Liver (tissue), 8 donors: ENCODE measurements at regions not wholly inside any gene's neighbourhood (a gene's known extent, or its start where the extent isn't known, plus 50 kb on each side); places are given as distances from the start of the nearest gene placed in this dataset.
A peak's percentile ranks its signal among the peaks of the same experiment; 100 is the strongest.

Experiments used
- DNase-seq: peaks from one replicate; pipeline ENCODE4 v3.0.0-alpha.2; 2017; ENCODE audit warnings: low spot score
- H3K27ac ChIP-seq, 2 donors: one replicate each; pipeline ENCODE4 v1.7.0; 2013; ENCODE audit warnings: inconsistent platforms in 2 of 2, low read length in 2 of 2, control low read depth in 1 of 2, low read depth in 1 of 2, mild to moderate bottlenecking in 1 of 2
- H3K27me3 ChIP-seq, 4 donors: one replicate each; pipeline versions ENCODE4 v1.6.1 to v1.7.0; 2013; ENCODE audit warnings: low read length in 3 of 4, inconsistent platforms in 1 of 4, mild to moderate bottlenecking in 1 of 4, moderate library complexity in 1 of 4; ENCODE audit not compliant: control insufficient read depth in 4 of 4, insufficient read depth in 4 of 4
- H3K36me3 ChIP-seq, 4 donors: one replicate each; pipeline versions ENCODE4 v1.6.1 to v1.7.0; 2013; ENCODE audit warnings: low read length in 3 of 4, mild to moderate bottlenecking in 3 of 4, low read depth in 1 of 4, moderate library complexity in 1 of 4; ENCODE audit not compliant: control insufficient read depth in 4 of 4, insufficient read depth in 3 of 4
- H3K4me1 ChIP-seq, 4 donors: one replicate each; pipeline versions ENCODE4 v1.6.1 to v1.7.0; 2013; ENCODE audit warnings: low read length in 3 of 4, mild to moderate bottlenecking in 3 of 4, moderate library complexity in 1 of 4; ENCODE audit not compliant: control insufficient read depth in 4 of 4, insufficient read depth in 4 of 4
- H3K4me3 ChIP-seq, 3 donors: one replicate each; pipeline versions ENCODE4 v1.6.1 to v1.7.0; 2013; ENCODE audit warnings: low read length in 3 of 3, control low read depth in 1 of 3, low read depth in 1 of 3, mild to moderate bottlenecking in 1 of 3
- H3K9ac ChIP-seq, 2 donors: one replicate each; pipeline ENCODE4 v1.7.0; 2013; ENCODE audit warnings: low read length in 2 of 2, mild to moderate bottlenecking in 2 of 2, moderate library complexity in 2 of 2, control low read depth in 1 of 2, low read depth in 1 of 2
- H3K9me3 ChIP-seq, 4 donors: one replicate each; pipeline versions ENCODE4 v1.6.1 to v1.7.0; 2013; ENCODE audit warnings: low read length in 3 of 4; ENCODE audit not compliant: control insufficient read depth in 4 of 4
- CTCF ChIP-seq: fragments of 150-350 bp; IDR thresholded peaks from 2 replicates; pipeline ENCODE4 v1.5.1; 2017; ENCODE audit warnings: improper control_type of control experiment, low read depth, low read length; ENCODE audit not compliant: missing input control
- EGR1 ChIP-seq, 2 donors: IDR thresholded peaks; 2 replicates each; pipeline ENCODE4 v1.6.1; 2016 to 2018; ENCODE audit warnings: antibody characterized with exemption in 2 of 2, low read depth in 2 of 2
- FOXA1 ChIP-seq: IDR thresholded peaks from 2 replicates; pipeline ENCODE4 v1.6.1; 2016; ENCODE audit warnings: antibody characterized with exemption
- FOXA2 ChIP-seq: IDR thresholded peaks from 2 replicates; pipeline ENCODE4 v1.6.1; 2016; ENCODE audit warnings: antibody characterized with exemption
- GABPA ChIP-seq, 2 donors: IDR thresholded peaks in 1 of 2; conservative IDR thresholded peaks in 1 of 2; 2 replicates each; pipeline ENCODE4 v1.6.1; 2016; ENCODE audit warnings: antibody characterized with exemption in 2 of 2, mild to moderate bottlenecking in 1 of 2, moderate library complexity in 1 of 2
- HNF4A ChIP-seq, 2 donors: conservative IDR thresholded peaks; 2 replicates each; pipeline ENCODE4 v1.6.1; 2016; ENCODE audit warnings: antibody characterized with exemption in 2 of 2, mild to moderate bottlenecking in 2 of 2
- HNF4G ChIP-seq: IDR thresholded peaks from 2 replicates; pipeline ENCODE4 v1.6.1; 2016; ENCODE audit warnings: antibody characterized with exemption
- JUND ChIP-seq, 2 donors: IDR thresholded peaks; 2 replicates each; pipeline ENCODE4 v1.6.1; 2016; ENCODE audit warnings: antibody characterized with exemption in 2 of 2
- NR2F2 ChIP-seq: IDR thresholded peaks from 2 replicates; pipeline ENCODE4 v1.6.1; 2016; ENCODE audit warnings: antibody characterized with exemption
- RAD21 ChIP-seq, 2 donors: IDR thresholded peaks; 2 replicates each; pipeline ENCODE4 v1.6.1; 2016; ENCODE audit warnings: antibody characterized with exemption in 2 of 2, mild to moderate bottlenecking in 2 of 2
- RXRA ChIP-seq, 2 donors: IDR thresholded peaks; 2 replicates each; pipeline ENCODE4 v1.6.1; 2017 to 2018; ENCODE audit warnings: antibody characterized with exemption in 2 of 2, mild to moderate bottlenecking in 1 of 2
- SP1 ChIP-seq: IDR thresholded peaks from 2 replicates; pipeline ENCODE4 v1.6.1; 2018; ENCODE audit warnings: antibody characterized with exemption, mild to moderate bottlenecking
- TAF1 ChIP-seq: conservative IDR thresholded peaks from 2 replicates; pipeline ENCODE4 v1.6.1; 2016; ENCODE audit warnings: antibody characterized with exemption, mild to moderate bottlenecking
- YY1 ChIP-seq: IDR thresholded peaks from 2 replicates; pipeline ENCODE4 v1.6.1; 2016; ENCODE audit warnings: antibody characterized with exemption, mild to moderate bottlenecking
- ZBTB33 ChIP-seq: IDR thresholded peaks from 2 replicates; pipeline ENCODE4 v1.6.1; 2016; ENCODE audit warnings: antibody characterized with exemption
- WGBS: extraction: QIAGEN DNeasy Blood & Tissue Kit; methylation state at CpG from one replicate; pipeline ENCODE4 v1.1.7; 2013; 5-methylcytosine and 5-hydroxymethylcytosine counted together
- TF ChIP-seq, protein P1 (sequence below): IDR thresholded peaks from 2 replicates; pipeline ENCODE4 v1.6.1; 2016; ENCODE audit warnings: antibody characterized with exemption, mild to moderate bottlenecking
- TF ChIP-seq, protein P2 (sequence below): IDR thresholded peaks from 2 replicates; pipeline ENCODE4 v1.6.1; 2016; ENCODE audit warnings: antibody characterized with exemption
- TF ChIP-seq, protein P3 (sequence below): IDR thresholded peaks from 2 replicates; pipeline ENCODE4 v1.6.1; 2016; ENCODE audit warnings: antibody characterized with exemption
- donor health status: healthy.
- donor health status: healthy.
- donor health status: healthy.
- donor health status: healthy.
- donor health status: healthy.

DNA sequence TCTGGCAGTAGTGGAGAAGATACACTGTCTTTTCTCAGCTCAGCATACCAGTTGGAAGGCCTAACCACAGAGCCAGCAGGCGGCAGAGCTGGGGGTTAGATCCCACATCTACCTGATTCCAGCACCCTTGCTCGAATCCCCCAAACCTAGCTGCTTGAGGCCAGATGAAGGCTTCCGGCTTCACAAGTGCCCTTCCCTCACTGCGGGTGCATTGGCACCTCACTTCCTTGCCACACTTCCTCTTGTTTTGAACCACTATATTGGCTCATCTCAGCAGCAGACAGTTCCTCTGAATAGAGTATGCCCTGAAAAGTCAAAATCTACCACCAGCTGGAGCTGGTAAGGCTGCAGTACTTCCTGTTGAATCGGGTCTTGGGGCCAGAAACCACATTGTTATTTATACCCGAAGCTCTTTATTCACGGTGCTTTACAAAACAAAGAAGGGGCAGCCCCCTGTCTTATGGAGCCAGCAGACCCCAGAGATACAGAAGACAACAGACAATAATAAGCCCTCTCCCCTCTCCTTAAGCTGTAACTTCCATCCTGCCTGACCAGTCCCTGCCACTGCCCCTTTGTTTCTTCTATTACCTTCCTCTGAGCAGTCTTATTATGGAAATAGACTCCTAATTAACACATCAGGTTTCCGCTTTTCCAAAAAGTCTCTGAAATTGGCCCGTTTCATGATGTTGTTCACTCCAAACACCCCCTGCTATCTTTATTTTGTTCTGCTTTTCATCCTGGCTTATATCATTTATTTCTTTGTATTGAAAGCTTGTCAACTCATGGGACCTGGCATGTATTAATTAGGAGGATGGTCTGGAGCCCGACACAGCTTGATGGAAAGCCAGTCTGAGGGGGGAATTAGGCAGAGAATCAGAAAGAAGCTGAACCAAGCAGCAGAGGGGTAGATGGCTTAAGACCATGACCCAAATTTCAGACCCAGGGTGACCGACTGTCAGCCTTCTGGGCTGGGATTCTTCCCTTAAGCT lies 233.5 kb downstream of the EFCAB11 start:
- Histone ChIP-seq H3K27ac (peak overlapping the region; percentile 48 to 58), H3K27me3 (no peaks in the 10 kb centered on the region), H3K9me3 (no peaks in the 10 kb centered on the region), H3K9ac (no peak overlapping the region), H3K36me3 (no peaks in the 10 kb centered on the region), H3K4me3 (no peak overlapping the region), H3K4me1 (peaks cover 3 to 10% (median 5%) of the 10 kb centered on the region in 4 donors)
- TF ChIP-seq, protein P1, sequence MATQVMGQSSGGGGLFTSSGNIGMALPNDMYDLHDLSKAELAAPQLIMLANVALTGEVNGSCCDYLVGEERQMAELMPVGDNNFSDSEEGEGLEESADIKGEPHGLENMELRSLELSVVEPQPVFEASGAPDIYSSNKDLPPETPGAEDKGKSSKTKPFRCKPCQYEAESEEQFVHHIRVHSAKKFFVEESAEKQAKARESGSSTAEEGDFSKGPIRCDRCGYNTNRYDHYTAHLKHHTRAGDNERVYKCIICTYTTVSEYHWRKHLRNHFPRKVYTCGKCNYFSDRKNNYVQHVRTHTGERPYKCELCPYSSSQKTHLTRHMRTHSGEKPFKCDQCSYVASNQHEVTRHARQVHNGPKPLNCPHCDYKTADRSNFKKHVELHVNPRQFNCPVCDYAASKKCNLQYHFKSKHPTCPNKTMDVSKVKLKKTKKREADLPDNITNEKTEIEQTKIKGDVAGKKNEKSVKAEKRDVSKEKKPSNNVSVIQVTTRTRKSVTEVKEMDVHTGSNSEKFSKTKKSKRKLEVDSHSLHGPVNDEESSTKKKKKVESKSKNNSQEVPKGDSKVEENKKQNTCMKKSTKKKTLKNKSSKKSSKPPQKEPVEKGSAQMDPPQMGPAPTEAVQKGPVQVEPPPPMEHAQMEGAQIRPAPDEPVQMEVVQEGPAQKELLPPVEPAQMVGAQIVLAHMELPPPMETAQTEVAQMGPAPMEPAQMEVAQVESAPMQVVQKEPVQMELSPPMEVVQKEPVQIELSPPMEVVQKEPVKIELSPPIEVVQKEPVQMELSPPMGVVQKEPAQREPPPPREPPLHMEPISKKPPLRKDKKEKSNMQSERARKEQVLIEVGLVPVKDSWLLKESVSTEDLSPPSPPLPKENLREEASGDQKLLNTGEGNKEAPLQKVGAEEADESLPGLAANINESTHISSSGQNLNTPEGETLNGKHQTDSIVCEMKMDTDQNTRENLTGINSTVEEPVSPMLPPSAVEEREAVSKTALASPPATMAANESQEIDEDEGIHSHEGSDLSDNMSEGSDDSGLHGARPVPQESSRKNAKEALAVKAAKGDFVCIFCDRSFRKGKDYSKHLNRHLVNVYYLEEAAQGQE: no peak
- TF ChIP-seq HNF4A (conservative IDR thresholded peaks at IDR 0.05): no peak
- TF ChIP-seq, protein P2, sequence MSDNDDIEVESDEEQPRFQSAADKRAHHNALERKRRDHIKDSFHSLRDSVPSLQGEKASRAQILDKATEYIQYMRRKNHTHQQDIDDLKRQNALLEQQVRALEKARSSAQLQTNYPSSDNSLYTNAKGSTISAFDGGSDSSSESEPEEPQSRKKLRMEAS: peak; percentile 51
- TF ChIP-seq ZBTB33: no peak
- no peak for TF ChIP-seq RXRA (IDR thresholded peaks at IDR 0.05)
- TF ChIP-seq RAD21 (IDR thresholded peaks at IDR 0.05): peak; percentile 4 to 26
- DNase-seq: no peak
- WGBS: 75% methylated on average over 11 of the region's 11 CpGs

GRCh38 chr14:89720076-89720687 lies 234.3 kb downstream of the EFCAB11 start:
- TF ChIP-seq JUND (IDR thresholded peaks at IDR 0.05): no peak
- TF ChIP-seq SP1: no peak
- TF ChIP-seq, protein P2: no peak
- TF ChIP-seq GABPA (IDR thresholded peaks at IDR 0.05 in 1 of 2, conservative IDR thresholded peaks at IDR 0.05 in 1 of 2): no peak
- no peak for TF ChIP-seq RAD21 (IDR thresholded peaks at IDR 0.05)
- TF ChIP-seq FOXA1: no peak
- TF ChIP-seq HNF4G: no peak
- TF ChIP-seq HNF4A (conservative IDR thresholded peaks at IDR 0.05): no peak
- TF ChIP-seq, protein P3, sequence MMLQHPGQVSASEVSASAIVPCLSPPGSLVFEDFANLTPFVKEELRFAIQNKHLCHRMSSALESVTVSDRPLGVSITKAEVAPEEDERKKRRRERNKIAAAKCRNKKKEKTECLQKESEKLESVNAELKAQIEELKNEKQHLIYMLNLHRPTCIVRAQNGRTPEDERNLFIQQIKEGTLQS: no peak
- no peak for TF ChIP-seq RXRA (IDR thresholded peaks at IDR 0.05)
- no peak for TF ChIP-seq ZBTB33
- TF ChIP-seq TAF1: no peak
- no peak for TF ChIP-seq YY1
- TF ChIP-seq NR2F2: no peak
- TF ChIP-seq EGR1 (IDR thresholded peaks at IDR 0.05; ENCODE audit: low read depth in 2 of 2): no peak
- TF ChIP-seq CTCF: no peak
- TF ChIP-seq FOXA2: no peak

More at GRCh38 chr14:89720076-89720687, 234.3 kb downstream of the EFCAB11 start:
- H3K4me3 ChIP-seq: no peak overlapping the region
- no peaks in the 10 kb centered on the region for H3K27me3 ChIP-seq
- WGBS: 81% methylated on average over 7 of the region's 7 CpGs
- no peaks in the 10 kb centered on the region for H3K9me3 ChIP-seq
- no peaks in the 10 kb centered on the region for H3K36me3 ChIP-seq
- peaks cover 3 to 10% (median 5%) of the 10 kb centered on the region in 4 donors for H3K4me1 ChIP-seq
- peak; percentile 8 for DNase-seq
- peak overlapping the region; percentile 48 to 58 for H3K27ac ChIP-seq
- H3K9ac ChIP-seq: no peak overlapping the region
